ENCODE measurements at regions not wholly inside any gene's neighbourhood (a gene's known extent, or its start where the extent isn't known, plus 50 kb on each side); places are given as distances from the start of the nearest gene placed in this dataset.

DNA sequence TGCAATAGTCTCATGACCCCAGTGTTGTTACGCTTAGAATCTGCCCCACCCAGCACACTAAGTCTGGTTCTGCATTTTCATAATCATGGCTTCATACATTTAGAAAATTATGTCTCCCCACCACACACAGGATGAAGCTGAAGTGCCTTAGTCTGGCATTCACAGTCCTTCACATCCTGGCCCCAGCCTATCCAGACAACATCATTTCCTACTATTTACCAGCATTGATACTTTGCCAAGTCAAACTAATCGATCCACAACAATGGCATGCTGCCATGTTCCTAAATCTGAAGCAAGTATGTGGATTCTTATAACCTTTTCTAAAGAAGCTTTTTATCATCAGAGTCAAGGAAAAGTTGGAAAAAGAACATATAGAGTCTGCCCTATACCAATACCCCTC lies 132.4 kb upstream of the FBXL4 start:
- H3K9me3 ChIP-seq (replicated peaks; ENCODE audit: control insufficient read depth, insufficient read depth, low read depth, low read length) = no peaks in the 10 kb centered on the region
- TF ChIP-seq CCAR2 (IDR thresholded peaks at IDR 0.05; ENCODE audit: low read depth, low read length) (no peak), ZFX (CRISPR knock-in tag; IDR thresholded peaks at IDR 0.05) (no peak), NR3C1 (CRISPR knock-in tag; IDR thresholded peaks at IDR 0.05) (no peak), SMARCA4 (IDR thresholded peaks at IDR 0.05) (no peak), NCOA6 (IDR thresholded peaks at IDR 0.05) (no peak), PRPF4 (IDR thresholded peaks at IDR 0.05; ENCODE audit: insufficient read depth, low read depth, low read length, poor library complexity, severe bottlenecking) (no peak), SMARCB1 (IDR thresholded peaks at IDR 0.05; ENCODE audit: insufficient read length, low read depth) (no peak), HDAC3 (IDR thresholded peaks at IDR 0.05; ENCODE audit: borderline replicate concordance, partially characterized antibody) (no peak), RNF219 (CRISPR knock-in tag; IDR thresholded peaks at IDR 0.05) (no peak), XRCC5 (IDR thresholded peaks at IDR 0.05; ENCODE audit: low read depth, low read length) (no peak), ZNF133 (CRISPR knock-in tag; IDR thresholded peaks at IDR 0.05) (no peak), PHB2 (IDR thresholded peaks at IDR 0.05; ENCODE audit: low read depth) (no peak), FOXK1 (CRISPR knock-in tag; IDR thresholded peaks at IDR 0.05; ENCODE audit: borderline replicate concordance) (no peak), ASH1L (IDR thresholded peaks at IDR 0.05; ENCODE audit: borderline replicate concordance, low read depth, partially characterized antibody) (no peak), NELFE (IDR thresholded peaks at IDR 0.05; ENCODE audit: insufficient read depth, insufficient read length) (no peak)
- TF ChIP-seq, protein P1, sequence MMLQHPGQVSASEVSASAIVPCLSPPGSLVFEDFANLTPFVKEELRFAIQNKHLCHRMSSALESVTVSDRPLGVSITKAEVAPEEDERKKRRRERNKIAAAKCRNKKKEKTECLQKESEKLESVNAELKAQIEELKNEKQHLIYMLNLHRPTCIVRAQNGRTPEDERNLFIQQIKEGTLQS (IDR thresholded peaks at IDR 0.05) = no peak
- TF ChIP-seq, protein P1 (CRISPR knock-in tag; conservative IDR thresholded peaks at IDR 0.05) = no peak
- TF ChIP-seq, protein P2, sequence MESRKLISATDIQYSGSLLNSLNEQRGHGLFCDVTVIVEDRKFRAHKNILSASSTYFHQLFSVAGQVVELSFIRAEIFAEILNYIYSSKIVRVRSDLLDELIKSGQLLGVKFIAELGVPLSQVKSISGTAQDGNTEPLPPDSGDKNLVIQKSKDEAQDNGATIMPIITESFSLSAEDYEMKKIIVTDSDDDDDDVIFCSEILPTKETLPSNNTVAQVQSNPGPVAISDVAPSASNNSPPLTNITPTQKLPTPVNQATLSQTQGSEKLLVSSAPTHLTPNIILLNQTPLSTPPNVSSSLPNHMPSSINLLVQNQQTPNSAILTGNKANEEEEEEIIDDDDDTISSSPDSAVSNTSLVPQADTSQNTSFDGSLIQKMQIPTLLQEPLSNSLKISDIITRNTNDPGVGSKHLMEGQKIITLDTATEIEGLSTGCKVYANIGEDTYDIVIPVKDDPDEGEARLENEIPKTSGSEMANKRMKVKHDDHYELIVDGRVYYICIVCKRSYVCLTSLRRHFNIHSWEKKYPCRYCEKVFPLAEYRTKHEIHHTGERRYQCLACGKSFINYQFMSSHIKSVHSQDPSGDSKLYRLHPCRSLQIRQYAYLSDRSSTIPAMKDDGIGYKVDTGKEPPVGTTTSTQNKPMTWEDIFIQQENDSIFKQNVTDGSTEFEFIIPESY (CRISPR knock-in tag; IDR thresholded peaks at IDR 0.05) = no peak
- intact Hi-C loops (cut with micrococcal nuclease) = no loop called here
- H3K9ac ChIP-seq (ENCODE audit: insufficient read depth in 1 of 2, low read depth in 2 of 2, low read length in 2 of 2) = no peak overlapping the region
- ATAC-seq (no peak), FAIRE-seq (no peak), DNase-seq (ENCODE audit: extremely low read depth in 1 of 4, low spot score in 3 of 4) (no peak)
- H3K4me1 ChIP-seq (replicated peaks in 1 of 2; ENCODE audit: control insufficient read depth in 2 of 2, insufficient read depth in 2 of 2, low read length in 2 of 2) = no peaks in the 10 kb centered on the region
- POLR2A ChIA-PET = no interaction called here
- no TSS peak for BruUV-seq (replicated peaks)
- in situ Hi-C loops (cut with MboI) = no loop called here
- no peaks in the 10 kb centered on the region for H3K79me2 ChIP-seq (ENCODE audit: control insufficient read depth, insufficient read depth, low read length)
- CTCF ChIA-PET (ENCODE audit: low intra/inter-chr PET ratio) = no interaction called here
- H3K27me3 ChIP-seq (ENCODE audit: control insufficient read depth in 2 of 2, insufficient read depth in 2 of 2, low read length in 2 of 2) = no peaks in the 10 kb centered on the region
- H2AFZ ChIP-seq (ENCODE audit: low read depth, low read length) = no peak overlapping the region
- WGBS (ENCODE audit: insufficient coverage, low coverage, missing lambda C conversion rate) = 0% methylated on average over 2 of the region's 2 CpGs
- no peak overlapping the region for H3K4me2 ChIP-seq (ENCODE audit: insufficient read depth, low read length)
- H3K4me3 ChIP-seq = no peak overlapping the region
- H3K9me1 ChIP-seq (ENCODE audit: control insufficient read depth, insufficient read depth, low read length) = no peaks in the 10 kb centered on the region
- H4K20me1 ChIP-seq (replicated peaks; ENCODE audit: control insufficient read depth, insufficient read depth, low read length) = no peaks in the 10 kb centered on the region
- H3K27ac ChIP-seq (ENCODE audit: extremely low read depth, low read depth, low read length) = no peak overlapping the region
- H3K36me3 ChIP-seq (ENCODE audit: control insufficient read depth, insufficient read depth, low read length) = no peaks in the 10 kb centered on the region

Data from K562 (cell line).